HG02610 (cell line): ENCODE measurements at regions not wholly inside any gene's neighbourhood (a gene's known extent, or its start where the extent isn't known, plus 50 kb on each side); places are given as distances from the start of the nearest gene placed in this dataset.
"Not testable (repeated sequence)": the region's sequence is repeated elsewhere in the genome, so short reads cannot be mapped to it uniquely, and the experiment has no call there.

Source experiments
- ATAC-seq: cut with Tn5 transposase; IDR thresholded peaks from one replicate; pipeline ENCODE4 v1.9.1; 2021; ENCODE audit warnings: mild to moderate bottlenecking, moderate library complexity; ENCODE audit not compliant: unreplicated experiment

- no peak for ATAC-seq
Measured at GRCh38 chr7:10721289-10721688, 252.4 kb upstream of the PHF14 start.

- no peak for ATAC-seq
Measured at GRCh38 chr7:10723832-10724231, 249.8 kb upstream of the PHF14 start.

GRCh38 chr7:10724449-10724848 lies 249.2 kb upstream of the PHF14 start:
- ATAC-seq = no peak

- no peak for ATAC-seq
Measured at GRCh38 chr7:10727636-10728035, 246.0 kb upstream of the PHF14 start.

GRCh38 chr7:10731253-10731773 lies 242.4 kb upstream of the PHF14 start:
- no peak for ATAC-seq

- ATAC-seq = no peak
Measured at GRCh38 chr7:10733747-10734146, 239.9 kb upstream of the PHF14 start.

GRCh38 chr7:10734595-10734994 lies 239.1 kb upstream of the PHF14 start:
- no peak for ATAC-seq

- ATAC-seq = no peak
Measured at GRCh38 chr7:10739401-10739800, 234.3 kb upstream of the PHF14 start.

- ATAC-seq = no peak
Measured at GRCh38 chr7:10740805-10741204, 232.9 kb upstream of the PHF14 start.

GRCh38 chr7:10756981-10757380 lies 216.7 kb upstream of the PHF14 start:
- no peak for ATAC-seq

GRCh38 chr7:10759120-10759519 lies 214.6 kb upstream of the PHF14 start:
- ATAC-seq = no peak

GRCh38 chr7:10767771-10768170 lies 205.9 kb upstream of the PHF14 start:
- ATAC-seq = no peak

GRCh38 chr7:10770176-10770575 lies 203.5 kb upstream of the PHF14 start:
- ATAC-seq = no peak

GRCh38 chr7:10773430-10773829 lies 200.2 kb upstream of the PHF14 start:
- ATAC-seq = no peak

- ATAC-seq = no peak
Measured at GRCh38 chr7:10779465-10780399, 193.9 kb upstream of the PHF14 start.

- no peak for ATAC-seq
Measured at GRCh38 chr7:10780400-10780747, 193.3 kb upstream of the PHF14 start.

GRCh38 chr7:10786976-10787375 lies 186.7 kb upstream of the PHF14 start:
- not testable (repeated sequence) for ATAC-seq

GRCh38 chr7:10789170-10789569 lies 184.5 kb upstream of the PHF14 start:
- no peak for ATAC-seq

GRCh38 chr7:10790910-10791309 lies 182.8 kb upstream of the PHF14 start:
- ATAC-seq = no peak

- ATAC-seq = no peak
Measured at GRCh38 chr7:10793995-10794775, 179.5 kb upstream of the PHF14 start.

GRCh38 chr7:10797157-10797556 lies 176.5 kb upstream of the PHF14 start:
- ATAC-seq = no peak

GRCh38 chr7:10798044-10798443 lies 175.6 kb upstream of the PHF14 start:
- no peak for ATAC-seq
